Hepatocyte (in vitro differentiated cells): ENCODE measurements at regions not wholly inside any gene's neighbourhood (a gene's known extent, or its start where the extent isn't known, plus 50 kb on each side); places are given as distances from the start of the nearest gene placed in this dataset.

ENCODE experiments used
- DNase-seq: peaks from one replicate; pipeline ENCODE4 v3.0.0-alpha.2; 2016; ENCODE audit warnings: low spot score
- H2AFZ ChIP-seq: fragments of 200-600 bp; sonication (generic); 2 replicates; pipeline ENCODE4 v1.6.0; 2016; ENCODE audit warnings: antibody characterized with exemption, mild to moderate bottlenecking
- H3K27ac ChIP-seq: fragments of 200-600 bp; sonication (generic); 2 replicates; pipeline ENCODE4 v1.5.1; 2016; ENCODE audit warnings: mild to moderate bottlenecking
- H3K27me3 ChIP-seq: fragments of 200-600 bp; sonication (generic); 2 replicates; pipeline ENCODE4 v1.6.1; 2016
- H3K36me3 ChIP-seq: fragments of 200-600 bp; sonication (generic); replicated peaks from 2 replicates; pipeline ENCODE4 v1.5.1; 2016; ENCODE audit warnings: low read depth; ENCODE audit not compliant: insufficient read depth
- H3K4me1 ChIP-seq: fragments of 200-600 bp; sonication (generic); 2 replicates; pipeline ENCODE4 v1.5.1; 2016; ENCODE audit warnings: mild to moderate bottlenecking, moderate library complexity; ENCODE audit not compliant: insufficient read depth
- H3K4me2 ChIP-seq: fragments of 200-600 bp; sonication (generic); 2 replicates; pipeline ENCODE4 v1.6.0; 2016
- H3K4me3 ChIP-seq: fragments of 200-600 bp; sonication (generic); 2 replicates; pipeline ENCODE4 v1.5.1; 2016; ENCODE audit warnings: mild to moderate bottlenecking
- H3K79me2 ChIP-seq: fragments of 200-600 bp; sonication (generic); 2 replicates; pipeline ENCODE4 v1.6.0; 2017; ENCODE audit warnings: mild to moderate bottlenecking
- H3K9me2 ChIP-seq: fragments of 200-600 bp; sonication (generic); replicated peaks from 2 replicates; pipeline ENCODE4 v1.6.0; 2017; ENCODE audit warnings: mild to moderate bottlenecking; ENCODE audit not compliant: insufficient read depth
- H3K9me3 ChIP-seq: fragments of 200-600 bp; sonication (generic); 2 replicates; pipeline ENCODE4 v1.5.1; 2016; ENCODE audit warnings: low read depth, mild to moderate bottlenecking
- H4K20me1 ChIP-seq: fragments of 200-600 bp; sonication (generic); 2 replicates; pipeline ENCODE4 v1.6.0; 2016; ENCODE audit warnings: mild to moderate bottlenecking; ENCODE audit not compliant: insufficient read depth, poor library complexity, severe bottlenecking
- EZH2 ChIP-seq: fragments of 200-600 bp; sonication (generic); IDR thresholded peaks from 2 replicates; pipeline ENCODE4 v1.6.1; 2016; ENCODE audit warnings: antibody characterized with exemption, mild to moderate bottlenecking, borderline replicate concordance
- EZH2phosphoT487 ChIP-seq: fragments of 200-600 bp; sonication (generic); IDR thresholded peaks from one replicate; pipeline ENCODE4 v1.6.1; 2018; ENCODE audit warnings: antibody characterized with exemption, mild to moderate bottlenecking, low read depth, moderate library complexity; ENCODE audit not compliant: unreplicated experiment, severe bottlenecking
- WGBS: methylation state at CpG from one replicate; pipeline ENCODE4 v1.1.6; 2016; ENCODE audit warnings: low lambda C conversion rate; ENCODE audit errors: missing lambda C conversion rate; 5-methylcytosine and 5-hydroxymethylcytosine counted together
- TF ChIP-seq, protein P1 (sequence below): fragments of 200-600 bp; sonication (generic); IDR thresholded peaks from 2 replicates; pipeline ENCODE4 v1.5.1; 2016; ENCODE audit warnings: antibody characterized with exemption, mild to moderate bottlenecking; ENCODE audit not compliant: poor library complexity

DNA sequence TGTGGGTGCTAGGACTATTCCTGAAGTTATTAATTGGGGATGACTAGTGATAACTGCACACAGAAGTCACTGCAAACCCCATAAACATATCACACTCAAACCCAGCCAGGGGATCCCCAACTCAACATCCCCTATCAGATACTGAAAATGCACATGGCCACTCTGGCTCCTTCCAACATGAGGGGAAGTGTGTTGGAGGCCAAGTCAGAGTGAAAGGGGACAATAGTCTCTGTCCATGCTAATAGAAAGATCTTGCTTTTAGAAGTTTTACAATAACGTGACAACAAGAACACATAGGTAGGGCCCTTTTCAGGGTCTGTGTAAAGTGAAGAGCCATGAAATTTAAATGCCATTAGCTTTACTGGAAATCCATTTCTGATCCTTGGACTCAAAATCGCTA lies 98.8 kb upstream of the SEMA6A start:
- H3K27ac ChIP-seq: no peak overlapping the region
- H3K27me3 ChIP-seq: no peaks in the 10 kb centered on the region
- 92% methylated on average over 2 of the region's 2 CpGs for WGBS
- H3K79me2 ChIP-seq: no peaks in the 10 kb centered on the region
- H3K9me2 ChIP-seq: no peaks in the 10 kb centered on the region
- H4K20me1 ChIP-seq: no peaks in the 10 kb centered on the region
- no peak for DNase-seq
- TF ChIP-seq, protein P1, sequence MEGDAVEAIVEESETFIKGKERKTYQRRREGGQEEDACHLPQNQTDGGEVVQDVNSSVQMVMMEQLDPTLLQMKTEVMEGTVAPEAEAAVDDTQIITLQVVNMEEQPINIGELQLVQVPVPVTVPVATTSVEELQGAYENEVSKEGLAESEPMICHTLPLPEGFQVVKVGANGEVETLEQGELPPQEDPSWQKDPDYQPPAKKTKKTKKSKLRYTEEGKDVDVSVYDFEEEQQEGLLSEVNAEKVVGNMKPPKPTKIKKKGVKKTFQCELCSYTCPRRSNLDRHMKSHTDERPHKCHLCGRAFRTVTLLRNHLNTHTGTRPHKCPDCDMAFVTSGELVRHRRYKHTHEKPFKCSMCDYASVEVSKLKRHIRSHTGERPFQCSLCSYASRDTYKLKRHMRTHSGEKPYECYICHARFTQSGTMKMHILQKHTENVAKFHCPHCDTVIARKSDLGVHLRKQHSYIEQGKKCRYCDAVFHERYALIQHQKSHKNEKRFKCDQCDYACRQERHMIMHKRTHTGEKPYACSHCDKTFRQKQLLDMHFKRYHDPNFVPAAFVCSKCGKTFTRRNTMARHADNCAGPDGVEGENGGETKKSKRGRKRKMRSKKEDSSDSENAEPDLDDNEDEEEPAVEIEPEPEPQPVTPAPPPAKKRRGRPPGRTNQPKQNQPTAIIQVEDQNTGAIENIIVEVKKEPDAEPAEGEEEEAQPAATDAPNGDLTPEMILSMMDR: no peak
- TF ChIP-seq EZH2phosphoT487 (no peak), EZH2 (no peak)
- H3K36me3 ChIP-seq: no peaks in the 10 kb centered on the region
- H2AFZ ChIP-seq: no peak overlapping the region
- H3K4me3 ChIP-seq: no peak overlapping the region
- no peaks in the 10 kb centered on the region for H3K4me1 ChIP-seq
- no peaks in the 10 kb centered on the region for H3K9me3 ChIP-seq
- no peak overlapping the region for H3K4me2 ChIP-seq

DNA sequence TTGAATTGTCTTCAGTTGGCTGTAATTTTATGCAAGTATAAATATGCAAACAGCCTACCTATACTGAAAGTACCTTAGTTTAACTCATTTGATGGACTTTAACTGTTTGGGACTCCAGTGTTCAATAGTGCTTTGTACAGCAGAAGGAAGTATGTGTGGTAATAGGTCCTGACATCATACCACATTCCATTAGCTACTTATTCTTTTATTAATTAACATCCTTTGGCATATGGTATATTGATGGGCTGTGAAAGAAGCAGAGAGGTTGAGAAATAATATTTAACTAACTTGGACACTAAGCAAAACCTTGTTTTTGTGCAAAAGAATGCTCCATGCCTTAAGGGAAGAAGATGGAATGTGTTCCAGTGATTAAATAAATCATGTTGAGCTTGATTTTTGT lies 97.6 kb upstream of the SEMA6A start:
- H3K4me3 ChIP-seq: no peak overlapping the region
- no peaks in the 10 kb centered on the region for H3K36me3 ChIP-seq
- no peak for DNase-seq
- no peaks in the 10 kb centered on the region for H3K79me2 ChIP-seq
- TF ChIP-seq EZH2 (no peak), EZH2phosphoT487 (no peak)
- TF ChIP-seq, protein P1: no peak
- H4K20me1 ChIP-seq: no peaks in the 10 kb centered on the region
- H3K4me1 ChIP-seq: no peaks in the 10 kb centered on the region
- no peaks in the 10 kb centered on the region for H3K9me2 ChIP-seq
- H2AFZ ChIP-seq: no peak overlapping the region
- no peaks in the 10 kb centered on the region for H3K27me3 ChIP-seq
- no peak overlapping the region for H3K27ac ChIP-seq
- H3K9me3 ChIP-seq: no peaks in the 10 kb centered on the region
- no peak overlapping the region for H3K4me2 ChIP-seq

DNA sequence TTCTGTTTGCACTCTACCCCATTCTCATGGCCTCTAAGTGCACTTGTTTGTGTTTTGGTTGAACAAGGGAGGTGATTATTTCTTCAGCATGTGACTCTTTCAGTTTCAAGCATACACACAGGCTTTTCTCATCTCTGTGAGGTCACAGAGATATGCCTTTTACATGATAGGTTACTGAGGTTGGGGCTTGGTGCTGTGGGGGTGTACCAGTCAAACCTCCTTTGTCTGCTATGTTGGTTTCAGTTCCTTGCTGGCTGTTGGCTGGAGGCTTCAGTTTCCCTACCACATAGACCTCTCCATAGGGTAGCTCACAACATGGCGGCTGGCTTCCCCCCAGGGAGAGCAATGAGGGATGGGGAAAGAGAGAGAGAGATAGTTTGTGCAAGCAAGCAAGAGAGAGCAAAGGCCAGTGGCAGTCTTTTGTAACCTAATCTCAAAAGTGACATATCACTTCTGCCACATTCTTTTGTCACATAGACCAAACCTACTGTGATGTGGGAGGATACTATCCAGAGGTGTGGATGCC lies 96.7 kb upstream of the SEMA6A start:
- Histone ChIP-seq H3K36me3 (no peaks in the 10 kb centered on the region), H2AFZ (no peak overlapping the region), H3K27ac (no peak overlapping the region), H3K9me2 (no peaks in the 10 kb centered on the region), H3K79me2 (no peaks in the 10 kb centered on the region), H3K4me1 (no peaks in the 10 kb centered on the region), H4K20me1 (no peaks in the 10 kb centered on the region), H3K9me3 (no peaks in the 10 kb centered on the region), H3K4me3 (no peak overlapping the region), H3K27me3 (no peaks in the 10 kb centered on the region), H3K4me2 (no peak overlapping the region)
- no peak for DNase-seq
- TF ChIP-seq EZH2phosphoT487 (no peak), EZH2 (no peak)
- TF ChIP-seq, protein P1: no peak
- WGBS: 90% methylated on average over 1 of the region's 1 CpG
